ENCODE measurements at regions not wholly inside any gene's neighbourhood (a gene's known extent, or its start where the extent isn't known, plus 50 kb on each side); places are given as distances from the start of the nearest gene placed in this dataset.
"Not testable (repeated sequence)": the region's sequence is repeated elsewhere in the genome, so short reads cannot be mapped to it uniquely, and the experiment has no call there.

- Histone ChIP-seq H3K27ac (ENCODE audit: low read depth, low read length) (no peak overlapping the region), H3K4me3 (ENCODE audit: low read length in 2 of 2) (no peak overlapping the region), H3K4me1 (ENCODE audit: insufficient read depth, low read length) (no peaks in the 10 kb centered on the region), H3K36me3 (ENCODE audit: insufficient read depth, low read length) (no peaks in the 10 kb centered on the region), H3K27me3 (ENCODE audit: insufficient read depth, low read length) (no peaks in the 10 kb centered on the region), H3K9me3 (ENCODE audit: control insufficient read depth in 1 of 2, low read length in 2 of 2) (no peaks in the 10 kb centered on the region)
- Mint-ChIP-seq H3K27ac (no peak overlapping the region), H3K4me1 (no peaks in the 10 kb centered on the region), H3K4me3 (no peak overlapping the region), H3K36me3 (no peaks in the 10 kb centered on the region), H3K9me3 (peaks cover 0 to 19% (median 4%) of the 10 kb centered on the region in 8 donors), H3K27me3 (no peaks in the 10 kb centered on the region)
- DNase-seq: no peak
- CTCF ChIA-PET (ENCODE audit: partially characterized antibody): no interaction called here
- intact Hi-C loops (cut with micrococcal nuclease): no loop called here
- POLR2A ChIA-PET (ENCODE audit: partially characterized antibody): no interaction called here
These were observed 1189.2 kb downstream of the PLA2G4A start for GRCh38 chr1:188017921-188018320.

- ChIA-PET CTCF (ENCODE audit: partially characterized antibody) (no interaction called here), POLR2A (ENCODE audit: partially characterized antibody) (no interaction called here)
- Mint-ChIP-seq H3K4me3 (no peak overlapping the region), H3K36me3 (no peaks in the 10 kb centered on the region), H3K27ac (no peak overlapping the region), H3K4me1 (no peaks in the 10 kb centered on the region), H3K9me3 (peaks cover 0 to 19% (median 6%) of the 10 kb centered on the region in 8 donors), H3K27me3 (no peaks in the 10 kb centered on the region)
- Histone ChIP-seq H3K9me3 (ENCODE audit: control insufficient read depth in 1 of 2, low read length in 2 of 2) (no peaks in the 10 kb centered on the region), H3K4me3 (ENCODE audit: low read length in 2 of 2) (no peak overlapping the region), H3K27ac (ENCODE audit: low read depth, low read length) (no peak overlapping the region), H3K36me3 (ENCODE audit: insufficient read depth, low read length) (no peaks in the 10 kb centered on the region), H3K4me1 (ENCODE audit: insufficient read depth, low read length) (no peaks in the 10 kb centered on the region), H3K27me3 (ENCODE audit: insufficient read depth, low read length) (no peaks in the 10 kb centered on the region)
- intact Hi-C loops (cut with micrococcal nuclease): no loop called here
- DNase-seq: no peak
These were observed 1193.9 kb downstream of the PLA2G4A start for GRCh38 chr1:188022661-188023060.

GRCh38 chr1:188023206-188023605, 1194.5 kb downstream of the PLA2G4A start:
- Histone ChIP-seq H3K4me3 (ENCODE audit: low read length in 2 of 2) (no peak overlapping the region), H3K36me3 (ENCODE audit: insufficient read depth, low read length) (no peaks in the 10 kb centered on the region), H3K4me1 (ENCODE audit: insufficient read depth, low read length) (no peaks in the 10 kb centered on the region), H3K27ac (ENCODE audit: low read depth, low read length) (no peak overlapping the region), H3K27me3 (ENCODE audit: insufficient read depth, low read length) (no peaks in the 10 kb centered on the region), H3K9me3 (ENCODE audit: control insufficient read depth in 1 of 2, low read length in 2 of 2) (no peaks in the 10 kb centered on the region)
- H3K27me3 Mint-ChIP-seq: no peaks in the 10 kb centered on the region
- ChIA-PET POLR2A (ENCODE audit: partially characterized antibody) (no interaction called here), CTCF (ENCODE audit: partially characterized antibody) (no interaction called here)
- no peak overlapping the region for H3K27ac Mint-ChIP-seq
- H3K4me1 Mint-ChIP-seq: no peaks in the 10 kb centered on the region
- no peak overlapping the region for H3K4me3 Mint-ChIP-seq
- peaks cover 0 to 19% (median 6%) of the 10 kb centered on the region in 8 donors for H3K9me3 Mint-ChIP-seq
- intact Hi-C loops (cut with micrococcal nuclease): no loop called here
- H3K36me3 Mint-ChIP-seq: no peaks in the 10 kb centered on the region
- DNase-seq: no peak

GRCh38 chr1:188027613-188028012, 1198.9 kb downstream of the PLA2G4A start:
- no peak for DNase-seq
- no peak overlapping the region for H3K27ac Mint-ChIP-seq

GRCh38 chr1:188037572-188037971, 1208.8 kb downstream of the PLA2G4A start:
- H3K4me3 ChIP-seq (ENCODE audit: low read length in 2 of 2); H3K27ac Mint-ChIP-seq; intact Hi-C loops (cut with micrococcal nuclease); H3K4me1 Mint-ChIP-seq; DNase-seq; H3K4me1 ChIP-seq (ENCODE audit: insufficient read depth, low read length); H3K9me3 ChIP-seq (ENCODE audit: control insufficient read depth in 1 of 2, low read length in 2 of 2); H3K27ac ChIP-seq (ENCODE audit: low read depth, low read length); H3K4me3 Mint-ChIP-seq; H3K36me3 ChIP-seq (ENCODE audit: insufficient read depth, low read length); H3K27me3 Mint-ChIP-seq; CTCF ChIA-PET (ENCODE audit: partially characterized antibody); H3K27me3 ChIP-seq (ENCODE audit: insufficient read depth, low read length); H3K36me3 Mint-ChIP-seq; POLR2A ChIA-PET (ENCODE audit: partially characterized antibody): not testable (repeated sequence)
- peaks cover 0 to 15% (median 5%) of the 10 kb centered on the region in 8 donors for H3K9me3 Mint-ChIP-seq

More at GRCh38 chr1:188027613-188028012, 1198.9 kb downstream of the PLA2G4A start:
- H3K27me3 ChIP-seq (ENCODE audit: insufficient read depth, low read length): no peaks in the 10 kb centered on the region
- intact Hi-C loops (cut with micrococcal nuclease): no loop called here
- H3K4me1 ChIP-seq (ENCODE audit: insufficient read depth, low read length): no peaks in the 10 kb centered on the region
- H3K36me3 Mint-ChIP-seq: no peaks in the 10 kb centered on the region
- CTCF ChIA-PET (ENCODE audit: partially characterized antibody): no interaction called here
- no peak overlapping the region for H3K27ac ChIP-seq (ENCODE audit: low read depth, low read length)
- no peaks in the 10 kb centered on the region for H3K27me3 Mint-ChIP-seq
- no peaks in the 10 kb centered on the region for H3K36me3 ChIP-seq (ENCODE audit: insufficient read depth, low read length)
- no peak overlapping the region for H3K4me3 ChIP-seq (ENCODE audit: low read length in 2 of 2)
- H3K4me3 Mint-ChIP-seq: no peak overlapping the region
- peaks cover 0 to 8% (median 1%) of the 10 kb centered on the region in 8 donors for H3K9me3 Mint-ChIP-seq
- no peaks in the 10 kb centered on the region for H3K9me3 ChIP-seq (ENCODE audit: control insufficient read depth in 1 of 2, low read length in 2 of 2)
- POLR2A ChIA-PET (ENCODE audit: partially characterized antibody): no interaction called here
- no peaks in the 10 kb centered on the region for H3K4me1 Mint-ChIP-seq

GRCh38 chr1:188043536-188044245, 1214.9 kb downstream of the PLA2G4A start:
- no peak overlapping the region for H3K27ac ChIP-seq (ENCODE audit: low read depth, low read length)
- H3K27me3 ChIP-seq (ENCODE audit: insufficient read depth, low read length): no peaks in the 10 kb centered on the region
- no peak overlapping the region for H3K27ac Mint-ChIP-seq
- H3K4me3 Mint-ChIP-seq: no peak overlapping the region
- peaks cover 0 to 7% (median 2%) of the 10 kb centered on the region in 8 donors for H3K9me3 Mint-ChIP-seq
- intact Hi-C loops (cut with micrococcal nuclease): no loop called here
- H3K4me1 ChIP-seq (ENCODE audit: insufficient read depth, low read length): no peaks in the 10 kb centered on the region
- H3K9me3 ChIP-seq (ENCODE audit: control insufficient read depth in 1 of 2, low read length in 2 of 2): no peaks in the 10 kb centered on the region
- no peak overlapping the region for H3K4me3 ChIP-seq (ENCODE audit: low read length in 2 of 2)
- no peaks in the 10 kb centered on the region for H3K27me3 Mint-ChIP-seq
- H3K4me1 Mint-ChIP-seq: no peaks in the 10 kb centered on the region
- no peak for DNase-seq
- POLR2A ChIA-PET (ENCODE audit: partially characterized antibody): no interaction called here
- no peaks in the 10 kb centered on the region for H3K36me3 ChIP-seq (ENCODE audit: insufficient read depth, low read length)
- no peaks in the 10 kb centered on the region for H3K36me3 Mint-ChIP-seq
- CTCF ChIA-PET (ENCODE audit: partially characterized antibody): no interaction called here

- Mint-ChIP-seq H3K4me3 (no peak overlapping the region), H3K27me3 (no peaks in the 10 kb centered on the region), H3K27ac (no peak overlapping the region), H3K4me1 (no peaks in the 10 kb centered on the region), H3K9me3 (peaks cover 0 to 5% (median under 1%) of the 10 kb centered on the region in 8 donors), H3K36me3 (no peaks in the 10 kb centered on the region)
- no peaks in the 10 kb centered on the region for H3K4me1 ChIP-seq (ENCODE audit: insufficient read depth, low read length)
- no peak for DNase-seq
- POLR2A ChIA-PET (ENCODE audit: partially characterized antibody): no interaction called here
- no peaks in the 10 kb centered on the region for H3K9me3 ChIP-seq (ENCODE audit: control insufficient read depth in 1 of 2, low read length in 2 of 2)
- no peaks in the 10 kb centered on the region for H3K27me3 ChIP-seq (ENCODE audit: insufficient read depth, low read length)
- CTCF ChIA-PET (ENCODE audit: partially characterized antibody): no interaction called here
- intact Hi-C loops (cut with micrococcal nuclease): no loop called here
- H3K27ac ChIP-seq (ENCODE audit: low read depth, low read length): no peak overlapping the region
- no peaks in the 10 kb centered on the region for H3K36me3 ChIP-seq (ENCODE audit: insufficient read depth, low read length)
- H3K4me3 ChIP-seq (ENCODE audit: low read length in 2 of 2): no peak overlapping the region
These were observed 1221.5 kb downstream of the PLA2G4A start for GRCh38 chr1:188050250-188050649.

- no peaks in the 10 kb centered on the region for H3K36me3 ChIP-seq (ENCODE audit: insufficient read depth, low read length)
- no peaks in the 10 kb centered on the region for H3K4me1 ChIP-seq (ENCODE audit: insufficient read depth, low read length)
- Mint-ChIP-seq H3K27me3 (no peaks in the 10 kb centered on the region), H3K4me3 (no peak overlapping the region), H3K36me3 (no peaks in the 10 kb centered on the region), H3K27ac (no peak overlapping the region), H3K9me3 (peaks cover 0 to 12% (median 5%) of the 10 kb centered on the region in 8 donors), H3K4me1 (no peaks in the 10 kb centered on the region)
- H3K27ac ChIP-seq (ENCODE audit: low read depth, low read length): no peak overlapping the region
- H3K9me3 ChIP-seq (ENCODE audit: control insufficient read depth in 1 of 2, low read length in 2 of 2): no peaks in the 10 kb centered on the region
- CTCF ChIA-PET (ENCODE audit: partially characterized antibody): no interaction called here
- no peaks in the 10 kb centered on the region for H3K27me3 ChIP-seq (ENCODE audit: insufficient read depth, low read length)
- intact Hi-C loops (cut with micrococcal nuclease): no loop called here
- DNase-seq: no peak
- no peak overlapping the region for H3K4me3 ChIP-seq (ENCODE audit: low read length in 2 of 2)
- POLR2A ChIA-PET (ENCODE audit: partially characterized antibody): no interaction called here
These were observed 1227.3 kb downstream of the PLA2G4A start for GRCh38 chr1:188056011-188056410.
